ENCODE measurements at regions not wholly inside any gene's neighbourhood (a gene's known extent, or its start where the extent isn't known, plus 50 kb on each side); places are given as distances from the start of the nearest gene placed in this dataset.

- Histone ChIP-seq H3K27ac (no peak overlapping the region), H3K4me1 (peaks cover 0 to 12% (median 2%) of the 10 kb centered on the region in 4 donors), H3K27me3 (no peaks in the 10 kb centered on the region), H3K9me3 (no peaks in the 10 kb centered on the region), H3K36me3 (no peaks in the 10 kb centered on the region), H3K4me3 (no peak overlapping the region)
- no peak for DNase-seq (ENCODE audit: low spot score in 2 of 2)
- no peak for TF ChIP-seq CTCF (IDR thresholded peaks at IDR 0.05)
- TF ChIP-seq POLR2A (IDR thresholded peaks at IDR 0.05): no peak
- TF ChIP-seq EP300 (IDR thresholded peaks at IDR 0.05): no peak
- WGBS, 2 donors: 87 to 94% methylated on average over 2 of the region's 2 CpGs
Measured at GRCh38 chr1:232507571-232507970, 122.4 kb downstream of the SIPA1L2 start.

- no peaks in the 10 kb centered on the region for H3K27me3 ChIP-seq
- DNase-seq (ENCODE audit: low spot score in 2 of 2): no peak
- no peaks in the 10 kb centered on the region for H3K36me3 ChIP-seq
- TF ChIP-seq CTCF (IDR thresholded peaks at IDR 0.05) (no peak), EP300 (IDR thresholded peaks at IDR 0.05) (no peak), POLR2A (IDR thresholded peaks at IDR 0.05) (no peak)
- H3K4me1 ChIP-seq: peaks cover 0 to 19% (median 7%) of the 10 kb centered on the region in 4 donors
- no peaks in the 10 kb centered on the region for H3K9me3 ChIP-seq
- H3K4me3 ChIP-seq: no peak overlapping the region
- 71 to 73% methylated on average over 2 of the region's 2 CpGs for WGBS, 2 donors
- no peak overlapping the region for H3K27ac ChIP-seq
Measured at GRCh38 chr1:232505884-232506283, 124.0 kb downstream of the SIPA1L2 start.

- DNase-seq (ENCODE audit: low spot score in 2 of 2): no peak
- H3K4me1 ChIP-seq: peaks cover 0 to 19% (median 5%) of the 10 kb centered on the region in 4 donors
- no peaks in the 10 kb centered on the region for H3K27me3 ChIP-seq
- no peaks in the 10 kb centered on the region for H3K36me3 ChIP-seq
- H3K4me3 ChIP-seq: no peak overlapping the region
- 90 to 91% methylated on average over 4 of the region's 4 CpGs for WGBS, 2 donors
- no peaks in the 10 kb centered on the region for H3K9me3 ChIP-seq
- H3K27ac ChIP-seq: no peak overlapping the region
- TF ChIP-seq EP300 (IDR thresholded peaks at IDR 0.05): no peak
- TF ChIP-seq POLR2A (IDR thresholded peaks at IDR 0.05): no peak
- no peak for TF ChIP-seq CTCF (IDR thresholded peaks at IDR 0.05)
Measured at GRCh38 chr1:232504651-232505050, 125.3 kb downstream of the SIPA1L2 start.

- H3K27ac ChIP-seq: no peak overlapping the region
- H3K9me3 ChIP-seq: no peaks in the 10 kb centered on the region
- no peaks in the 10 kb centered on the region for H3K36me3 ChIP-seq
- peaks cover 0 to 16% (median 5%) of the 10 kb centered on the region in 4 donors for H3K4me1 ChIP-seq
- H3K27me3 ChIP-seq: no peaks in the 10 kb centered on the region
- DNase-seq (ENCODE audit: low spot score in 2 of 2): no peak
- TF ChIP-seq POLR2A (IDR thresholded peaks at IDR 0.05): no peak
- TF ChIP-seq EP300 (IDR thresholded peaks at IDR 0.05): no peak
- TF ChIP-seq CTCF (IDR thresholded peaks at IDR 0.05): no peak
- no peak overlapping the region for H3K4me3 ChIP-seq
- WGBS, 2 donors: 79 to 83% methylated on average over 1 of the region's 1 CpG
Measured at GRCh38 chr1:232503497-232503896, 126.4 kb downstream of the SIPA1L2 start.

GRCh38 chr1:232501854-232502253 is 128.1 kb downstream of the SIPA1L2 start:
- Histone ChIP-seq H3K9me3 (no peaks in the 10 kb centered on the region), H3K4me3 (no peak overlapping the region), H3K4me1 (peaks cover 0 to 12% (median 5%) of the 10 kb centered on the region in 4 donors), H3K36me3 (no peaks in the 10 kb centered on the region), H3K27ac (no peak overlapping the region), H3K27me3 (no peaks in the 10 kb centered on the region)
- 57 to 63% methylated on average over 4 of the region's 4 CpGs for WGBS, 2 donors
- no peak for TF ChIP-seq EP300 (IDR thresholded peaks at IDR 0.05)
- TF ChIP-seq CTCF (IDR thresholded peaks at IDR 0.05): no peak
- TF ChIP-seq POLR2A (IDR thresholded peaks at IDR 0.05): no peak
- no peak for DNase-seq (ENCODE audit: low spot score in 2 of 2)
